GM12878 (cell line): ENCODE measurements at regions not wholly inside any gene's neighbourhood (a gene's known extent, or its start where the extent isn't known, plus 50 kb on each side); places are given as distances from the start of the nearest gene placed in this dataset.

ENCODE experiments used
- ATAC-seq: fragments of 200-7000 bp; cut with Tn5 transposase; 3 replicates; pipeline ENCODE4 v1.9.1; 2020; ENCODE audit warnings: mild to moderate bottlenecking, moderate library complexity
- BruUV-seq: library from RNA; stranded (reverse); fragments of 400-500 nt; replicated peaks from 2 replicates; lab custom pipeline; 2021; lab: Mats Ljungman, UMichigan
- CTCF ChIA-PET: fragments of 300-600 bp; sonication (Branson Sonifier 250); formaldehyde crosslinking; extraction: SDS; loops from one replicate; lab custom pipeline; 2021; ENCODE audit warnings: inconsistent platforms; lab: Yijun Ruan, JAX
- POLR2A ChIA-PET: fragments of 350-600 bp; formaldehyde crosslinking; extraction: SDS; loops from one replicate; lab custom pipeline; 2021; ENCODE audit warnings: inconsistent platforms; lab: Charles Lee
- RAD21 ChIA-PET: fragments of 300-600 bp; sonication (Branson Sonifier 250); formaldehyde crosslinking; loops from one replicate; lab custom pipeline; 2023; ENCODE audit warnings: antibody characterized with exemption; ENCODE audit not compliant: unreplicated experiment; lab: Charles Lee
- SMC1A ChIA-PET: fragments of 300-600 bp; sonication (Branson Sonifier 250); formaldehyde crosslinking; loops from one replicate; lab custom pipeline; 2023; ENCODE audit not compliant: unreplicated experiment, uncharacterized antibody; lab: Charles Lee
- DNase-seq: peaks from one replicate; pipeline ENCODE4 v3.0.0-alpha.2; 2011; ENCODE audit warnings: low read depth, low spot score
- FAIRE-seq: peaks from 3 replicates; lab custom pipeline; 2011; peaks lifted over from hg19 to GRCh38; lab: Jason Lieb, UNC
- H2AFZ ChIP-seq: 2 replicates; pipeline ENCODE4 v1.6.0; 2011; ENCODE audit warnings: low read depth, low read length, control low read depth; ENCODE audit not compliant: control insufficient read depth
- H3K27ac ChIP-seq: 2 replicates; pipeline ENCODE4 v1.5.1; 2011; ENCODE audit warnings: control low read depth; ENCODE audit not compliant: control insufficient read depth, insufficient read depth
- H3K27me3 ChIP-seq, 2 experiments: replicated peaks in 1 of 2; 2 replicates each; pipeline versions ENCODE4 v1.6.0 to v1.6.1; 2011; ENCODE audit warnings: low read length in 1 of 2; ENCODE audit not compliant: control insufficient read depth in 2 of 2, insufficient read depth in 2 of 2
- H3K36me3 ChIP-seq, 2 experiments: 2 replicates each; pipeline ENCODE4 v1.5.1; 2011; ENCODE audit warnings: low read length in 1 of 2; ENCODE audit not compliant: control insufficient read depth in 2 of 2, insufficient read depth in 2 of 2
- H3K4me1 ChIP-seq: 2 replicates; pipeline ENCODE4 v1.6.1; 2011; ENCODE audit warnings: mild to moderate bottlenecking, low read length, moderate library complexity, mixed read lengths; ENCODE audit not compliant: control insufficient read depth, insufficient read depth
- H3K4me2 ChIP-seq: 2 replicates; pipeline ENCODE4 v1.6.0; 2011; ENCODE audit warnings: control low read depth; ENCODE audit not compliant: control insufficient read depth, insufficient read depth
- H3K4me3 ChIP-seq: fragments of 200-600 bp; sonication (generic); 2 replicates; pipeline ENCODE4 v1.5.1; 2016
- H3K79me2 ChIP-seq: 2 replicates; pipeline ENCODE4 v1.6.0; 2011; ENCODE audit warnings: low read length; ENCODE audit not compliant: control insufficient read depth, insufficient read depth
- H3K9ac ChIP-seq: 2 replicates; pipeline ENCODE4 v1.8.0; 2011; ENCODE audit warnings: low read length, control low read depth, mixed read lengths; ENCODE audit not compliant: control insufficient read depth, insufficient read depth
- H3K9me3 ChIP-seq: replicated peaks from 3 replicates; pipeline ENCODE4 v1.5.1; 2011; ENCODE audit warnings: mild to moderate bottlenecking, low read length; ENCODE audit not compliant: control insufficient read depth, insufficient read depth
- H4K20me1 ChIP-seq: 2 replicates; pipeline ENCODE4 v1.6.0; 2011; ENCODE audit not compliant: control insufficient read depth, insufficient read depth
- CBFB ChIP-seq: IDR thresholded peaks from 2 replicates; pipeline ENCODE4 v1.6.1; 2016; ENCODE audit warnings: antibody characterized with exemption, low read depth
- CHD4 ChIP-seq: fragments of 200-600 bp; sonication (generic); IDR thresholded peaks from 2 replicates; pipeline ENCODE4 v1.6.1; 2016; ENCODE audit warnings: mild to moderate bottlenecking
- ESRRA ChIP-seq: IDR thresholded peaks from 2 replicates; pipeline ENCODE4 v1.6.1; 2012; ENCODE audit warnings: mild to moderate bottlenecking, low read length, improper control_type of control experiment
- ETV6 ChIP-seq, 2 experiments: fragments of 450-650 bp in 1 of 2; IDR thresholded peaks in 1 of 2; conservative IDR thresholded peaks in 1 of 2; 2 replicates each; pipeline ENCODE4 v1.6.1; 2014; ENCODE audit warnings: antibody characterized with exemption in 1 of 2, borderline replicate concordance in 1 of 2, low read depth in 1 of 2, mild to moderate bottlenecking in 1 of 2, moderate library complexity in 1 of 2
- FOS ChIP-seq: IDR thresholded peaks from 3 replicates; pipeline ENCODE4 v1.6.1; 2011; ENCODE audit warnings: borderline replicate concordance; ENCODE audit not compliant: insufficient read length; ENCODE audit errors: extremely low read depth
- GATAD2B ChIP-seq: fragments of 450-650 bp; conservative IDR thresholded peaks from 2 replicates; pipeline ENCODE4 v1.6.1; 2017; ENCODE audit warnings: low read depth, mild to moderate bottlenecking, moderate library complexity
- HDGF ChIP-seq: fragments of 450-650 bp; IDR thresholded peaks from 2 replicates; pipeline ENCODE4 v1.6.1; 2016; ENCODE audit warnings: antibody characterized with exemption
- RAD21 ChIP-seq: IDR thresholded peaks from 2 replicates; pipeline ENCODE4 v1.6.1; 2011; ENCODE audit warnings: mild to moderate bottlenecking, low read depth, low read length, moderate library complexity; ENCODE audit not compliant: insufficient read depth
- RFX5 ChIP-seq: IDR thresholded peaks from 2 replicates; pipeline ENCODE4 v1.6.1; 2011; ENCODE audit warnings: low read depth, low read length, improper control_type of control experiment
- SIN3A ChIP-seq: IDR thresholded peaks from 2 replicates; pipeline ENCODE4 v1.6.1; 2012; ENCODE audit warnings: low read depth, low read length, improper control_type of control experiment
- SIX5 ChIP-seq: IDR thresholded peaks from 2 replicates; pipeline ENCODE4 v1.6.1; 2011; ENCODE audit warnings: mild to moderate bottlenecking, low read depth, low read length, moderate library complexity; ENCODE audit not compliant: severe bottlenecking
- SREBF1 ChIP-seq: IDR thresholded peaks from 2 replicates; pipeline ENCODE4 v1.6.1; 2012; ENCODE audit warnings: mild to moderate bottlenecking, low read length
- TCF7 ChIP-seq: IDR thresholded peaks from 2 replicates; pipeline ENCODE4 v1.6.1; 2014; ENCODE audit warnings: antibody characterized with exemption, borderline replicate concordance
- WGBS: methylation state at CpG from one replicate; pipeline ENCODE4 v1.1.6; 2016; ENCODE audit warnings: low lambda C conversion rate; ENCODE audit not compliant: insufficient replicate concordance, insufficient coverage; ENCODE audit errors: missing lambda C conversion rate; 5-methylcytosine and 5-hydroxymethylcytosine counted together
- in situ Hi-C: fragments of 300-500 bp; cut with MboI; formaldehyde crosslinking; loops from 9 replicates; pipeline ENCODE4 v1.14.3; 2018; ENCODE audit warnings: mixed read lengths
- intact Hi-C: fragments of 100-400 bp; cut with micrococcal nuclease; formaldehyde crosslinking; loops from one replicate; pipeline ENCODE4 v1.14.2; 2022; ENCODE audit not compliant: unreplicated experiment
- TF ChIP-seq, protein P1 (sequence below): IDR thresholded peaks from 2 replicates; pipeline ENCODE4 v1.6.1; 2012; ENCODE audit warnings: low read depth, low read length, improper control_type of control experiment

DNA sequence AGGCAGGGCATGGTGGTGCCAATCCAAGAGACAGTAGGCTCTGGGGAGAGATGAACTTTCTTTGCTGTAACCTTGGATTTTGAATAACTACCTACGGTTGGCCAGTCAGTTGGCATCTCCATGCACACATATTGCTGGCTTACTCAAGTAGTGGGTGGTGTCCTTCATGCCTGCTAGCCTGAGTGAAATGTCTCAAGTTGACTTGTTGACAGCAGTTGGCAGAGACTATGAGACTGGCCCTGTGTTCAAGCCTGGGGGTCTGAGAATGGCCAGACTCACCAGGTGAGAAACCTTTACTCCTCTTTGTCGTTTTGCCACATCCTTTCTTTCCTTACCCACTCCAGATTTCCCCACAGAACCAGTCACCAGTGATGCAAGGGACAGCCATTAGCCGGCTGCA is 173.3 kb downstream of the MID1IP1 start:
- DNase-seq, result no peak
- Histone ChIP-seq H3K36me3 (no peaks in the 10 kb centered on the region), H3K4me1 (no peaks in the 10 kb centered on the region), H3K9ac (no peak overlapping the region), H2AFZ (no peak overlapping the region), H3K27ac (no peak overlapping the region), H3K4me3 (no peak overlapping the region), H4K20me1 (no peaks in the 10 kb centered on the region), H3K27me3 (no peaks in the 10 kb centered on the region), H3K4me2 (no peak overlapping the region), H3K79me2 (no peaks in the 10 kb centered on the region), H3K9me3 (no peaks in the 10 kb centered on the region)
- CTCF ChIA-PET, result interaction anchor here (0.8 to 1.0 kb wide), 2 partner anchors 10 to 94 kb away, joined by 3 read pairs; no protein-coding TSS in a partner anchor
- intact Hi-C loops (no loop called here), in situ Hi-C loops (loop anchor here (10.0 kb wide), 1 partner anchor 170 kb away; the partner anchor contains the start of gene MID1IP1)
- BruUV-seq, result no TSS peak
- 22% methylated on average over 3 of the region's 3 CpGs for WGBS
- TF ChIP-seq HDGF (no peak), FOS (no peak), SREBF1 (no peak), GATAD2B (no peak), SIN3A (no peak), CHD4 (no peak)
- TF ChIP-seq, protein P1, sequence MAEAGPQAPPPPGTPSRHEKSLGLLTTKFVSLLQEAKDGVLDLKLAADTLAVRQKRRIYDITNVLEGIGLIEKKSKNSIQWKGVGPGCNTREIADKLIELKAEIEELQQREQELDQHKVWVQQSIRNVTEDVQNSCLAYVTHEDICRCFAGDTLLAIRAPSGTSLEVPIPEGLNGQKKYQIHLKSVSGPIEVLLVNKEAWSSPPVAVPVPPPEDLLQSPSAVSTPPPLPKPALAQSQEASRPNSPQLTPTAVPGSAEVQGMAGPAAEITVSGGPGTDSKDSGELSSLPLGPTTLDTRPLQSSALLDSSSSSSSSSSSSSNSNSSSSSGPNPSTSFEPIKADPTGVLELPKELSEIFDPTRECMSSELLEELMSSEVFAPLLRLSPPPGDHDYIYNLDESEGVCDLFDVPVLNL, result no peak
- SMC1A ChIA-PET, result interaction anchor here (1.6 kb wide), 1 partner anchor 13 kb away, joined by 4 read pairs; no protein-coding TSS in a partner anchor
- RAD21 ChIA-PET, result no interaction called here
- no peak for FAIRE-seq
- POLR2A ChIA-PET, result no interaction called here
- no peak for ATAC-seq

DNA sequence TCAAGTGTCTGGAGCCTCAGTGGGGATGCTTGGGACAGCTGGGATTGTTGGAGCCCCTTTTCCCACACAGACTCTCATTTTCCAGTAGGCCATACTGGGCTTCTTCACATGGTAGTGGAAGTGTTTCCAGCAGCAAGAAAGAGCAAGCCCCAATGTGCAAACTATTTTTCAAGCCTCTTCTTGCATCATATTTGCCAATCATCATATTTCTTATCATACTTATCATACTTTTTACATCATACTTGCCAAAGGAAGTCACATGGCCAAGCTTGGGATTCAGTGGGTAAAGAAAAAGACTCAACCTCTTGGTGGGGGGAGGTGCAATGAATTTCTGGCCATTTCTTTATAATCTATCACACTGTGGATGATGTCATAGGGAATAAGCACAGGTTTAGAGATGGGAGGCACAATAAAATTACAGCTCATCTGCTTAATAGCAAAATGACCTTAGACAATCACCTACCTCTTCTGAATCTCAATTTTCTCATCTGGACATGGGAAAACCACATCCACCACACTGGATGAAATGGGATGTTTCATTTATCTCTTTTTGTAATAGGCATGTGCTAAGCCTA is 174.2 kb downstream of the MID1IP1 start:
- Histone ChIP-seq H3K4me3 (no peak overlapping the region), H3K27me3 (no peaks in the 10 kb centered on the region), H3K36me3 (no peaks in the 10 kb centered on the region), H3K27ac (no peak overlapping the region), H4K20me1 (no peaks in the 10 kb centered on the region), H3K79me2 (no peaks in the 10 kb centered on the region), H3K4me1 (no peaks in the 10 kb centered on the region), H3K9ac (no peak overlapping the region), H3K9me3 (no peaks in the 10 kb centered on the region), H2AFZ (no peak overlapping the region), H3K4me2 (no peak overlapping the region)
- ChIA-PET SMC1A (interaction anchor here (0.9 to 1.6 kb wide), 2 partner anchors 12 to 37 kb away, joined by 4 read pairs; no protein-coding TSS in a partner anchor), POLR2A (no interaction called here), CTCF (interaction anchor here (1.0 kb wide), 1 partner anchor 9 kb away, joined by 3 read pairs; no protein-coding TSS in a partner anchor), RAD21 (no interaction called here)
- in situ Hi-C loops (loop anchor here (10.0 kb wide), 1 partner anchor 171 kb away; the partner anchor contains the start of gene MID1IP1), intact Hi-C loops (no loop called here)
- BruUV-seq, result no TSS peak
- TF ChIP-seq RAD21, result no peak
- TF ChIP-seq ETV6 (conservative IDR thresholded peaks at IDR 0.05 in 1 of 2, IDR thresholded peaks at IDR 0.05 in 1 of 2; ENCODE audit: borderline replicate concordance in 1 of 2, low read depth in 1 of 2), result no peak
- TF ChIP-seq SIX5, result no peak
- no peak for TF ChIP-seq ESRRA
- TF ChIP-seq SREBF1, result no peak
- TF ChIP-seq TCF7, result no peak
- TF ChIP-seq RFX5, result no peak
- TF ChIP-seq CBFB, result no peak
- no peak for FAIRE-seq
- ATAC-seq, result no peak
- no peak for DNase-seq
